ENCODE measurements at regions not wholly inside any gene's neighbourhood (a gene's known extent, or its start where the extent isn't known, plus 50 kb on each side); places are given as distances from the start of the nearest gene placed in this dataset.

DNA sequence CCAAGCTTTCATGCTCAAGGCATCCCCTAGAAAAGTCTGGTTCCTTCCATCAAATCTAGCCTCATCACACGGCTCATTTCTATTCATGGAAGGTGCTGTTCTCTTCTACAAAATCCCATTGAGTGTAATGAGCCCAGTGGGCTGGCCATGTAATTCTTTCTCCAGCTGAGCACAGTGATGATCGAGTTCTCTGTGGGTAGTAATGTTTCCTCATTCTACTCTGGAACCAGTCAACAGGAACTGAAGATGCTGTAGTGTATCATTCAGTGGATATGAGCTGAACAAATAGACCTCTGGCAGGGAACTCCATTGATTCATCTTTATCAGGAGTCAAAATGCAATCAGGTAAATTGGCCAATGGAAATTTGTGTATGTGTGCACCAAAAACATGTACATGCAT is 149.2 kb downstream of the LRRC70 start:
- no peaks in the 10 kb centered on the region for H3K4me1 ChIP-seq
- no peak overlapping the region for H3K27ac ChIP-seq
- no peaks in the 10 kb centered on the region for H3K9me3 ChIP-seq
- intact Hi-C loops (cut with DNase I): no loop called here
- H3K9ac ChIP-seq (ENCODE audit: low read depth in 2 of 2, low read length in 2 of 2): no peak overlapping the region
- DNase-seq: no peak
- no peaks in the 10 kb centered on the region for H3K27me3 ChIP-seq
- no peaks in the 10 kb centered on the region for H3K36me3 ChIP-seq
- H3K4me3 ChIP-seq: no peak overlapping the region
- TF ChIP-seq, protein P1, sequence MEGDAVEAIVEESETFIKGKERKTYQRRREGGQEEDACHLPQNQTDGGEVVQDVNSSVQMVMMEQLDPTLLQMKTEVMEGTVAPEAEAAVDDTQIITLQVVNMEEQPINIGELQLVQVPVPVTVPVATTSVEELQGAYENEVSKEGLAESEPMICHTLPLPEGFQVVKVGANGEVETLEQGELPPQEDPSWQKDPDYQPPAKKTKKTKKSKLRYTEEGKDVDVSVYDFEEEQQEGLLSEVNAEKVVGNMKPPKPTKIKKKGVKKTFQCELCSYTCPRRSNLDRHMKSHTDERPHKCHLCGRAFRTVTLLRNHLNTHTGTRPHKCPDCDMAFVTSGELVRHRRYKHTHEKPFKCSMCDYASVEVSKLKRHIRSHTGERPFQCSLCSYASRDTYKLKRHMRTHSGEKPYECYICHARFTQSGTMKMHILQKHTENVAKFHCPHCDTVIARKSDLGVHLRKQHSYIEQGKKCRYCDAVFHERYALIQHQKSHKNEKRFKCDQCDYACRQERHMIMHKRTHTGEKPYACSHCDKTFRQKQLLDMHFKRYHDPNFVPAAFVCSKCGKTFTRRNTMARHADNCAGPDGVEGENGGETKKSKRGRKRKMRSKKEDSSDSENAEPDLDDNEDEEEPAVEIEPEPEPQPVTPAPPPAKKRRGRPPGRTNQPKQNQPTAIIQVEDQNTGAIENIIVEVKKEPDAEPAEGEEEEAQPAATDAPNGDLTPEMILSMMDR (IDR thresholded peaks at IDR 0.05): no peak

DNA sequence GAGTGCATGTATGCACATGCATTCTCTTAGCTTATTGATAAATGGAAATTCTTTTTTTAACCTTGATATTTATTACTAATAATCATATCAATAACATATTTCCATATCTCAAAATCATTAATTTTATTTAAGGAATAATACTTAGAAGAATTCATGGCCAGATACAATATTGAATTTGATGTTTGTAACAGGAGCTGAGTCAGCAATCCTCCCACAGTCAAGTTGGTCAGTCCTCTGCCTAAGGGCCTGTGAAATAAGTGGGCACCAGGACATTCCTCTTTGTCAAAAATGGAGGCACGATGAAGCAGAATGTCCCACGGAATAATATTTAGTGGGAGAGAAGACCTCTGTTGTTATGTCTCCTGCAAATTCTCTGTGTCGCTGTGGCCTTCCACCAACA is 148.6 kb downstream of the LRRC70 start:
- intact Hi-C loops (cut with DNase I): no loop called here
- Histone ChIP-seq H3K4me3 (no peak overlapping the region), H3K36me3 (no peaks in the 10 kb centered on the region), H3K9me3 (no peaks in the 10 kb centered on the region), H3K9ac (ENCODE audit: low read depth in 2 of 2, low read length in 2 of 2) (no peak overlapping the region), H3K27ac (no peak overlapping the region), H3K4me1 (no peaks in the 10 kb centered on the region), H3K27me3 (no peaks in the 10 kb centered on the region)
- no peak for DNase-seq
- TF ChIP-seq, protein P1 (IDR thresholded peaks at IDR 0.05): no peak

DNA sequence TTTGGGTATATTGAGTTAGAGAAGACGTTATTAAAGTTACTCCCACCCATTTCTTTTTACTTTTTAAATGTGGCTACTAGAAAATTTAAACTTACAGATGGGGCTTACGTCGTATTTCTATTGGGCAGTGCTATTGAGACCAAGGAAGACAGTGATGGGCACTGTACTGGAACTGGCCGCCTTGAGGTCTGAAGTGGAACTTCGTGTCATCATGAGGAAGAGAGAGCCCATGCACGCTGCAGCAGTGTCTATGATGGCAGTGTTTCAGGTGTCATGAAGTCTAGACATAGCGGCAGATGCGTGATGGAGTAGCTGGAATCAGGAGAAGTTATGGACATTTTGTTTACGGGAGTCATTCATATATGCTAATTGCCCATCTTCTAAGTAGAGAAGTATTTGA is 143.7 kb downstream of the LRRC70 start:
- intact Hi-C loops (cut with DNase I): no loop called here
- Histone ChIP-seq H3K9ac (ENCODE audit: low read depth in 2 of 2, low read length in 2 of 2) (no peak overlapping the region), H3K9me3 (no peaks in the 10 kb centered on the region), H3K4me1 (no peaks in the 10 kb centered on the region), H3K36me3 (no peaks in the 10 kb centered on the region), H3K4me3 (no peak overlapping the region), H3K27ac (no peak overlapping the region), H3K27me3 (no peaks in the 10 kb centered on the region)
- TF ChIP-seq, protein P1 (IDR thresholded peaks at IDR 0.05): no peak
- DNase-seq: no peak

DNA sequence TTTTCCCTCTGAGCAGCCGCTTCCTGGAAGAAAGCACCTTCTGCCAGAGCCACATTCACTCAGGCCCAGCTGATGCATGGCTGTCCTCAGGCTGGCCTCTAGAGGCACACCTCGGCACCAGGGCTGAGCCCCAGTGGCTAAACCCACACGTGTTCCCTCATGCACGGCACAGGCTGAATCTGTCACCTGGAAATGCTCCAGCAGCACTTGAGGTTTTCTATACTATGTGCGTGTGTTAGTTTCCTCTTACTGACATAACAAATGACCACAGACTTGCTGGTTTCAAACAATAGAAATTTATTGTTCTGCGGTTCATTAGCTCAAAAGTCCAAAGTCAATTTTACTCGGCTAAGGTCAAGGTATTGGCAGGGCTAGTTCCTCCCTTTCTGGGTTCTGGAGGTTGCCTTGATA is 141.4 kb downstream of the LRRC70 start:
- Histone ChIP-seq H3K36me3 (no peaks in the 10 kb centered on the region), H3K27ac (no peak overlapping the region), H3K4me3 (no peak overlapping the region), H3K4me1 (no peaks in the 10 kb centered on the region), H3K9me3 (no peaks in the 10 kb centered on the region), H3K27me3 (no peaks in the 10 kb centered on the region), H3K9ac (ENCODE audit: low read depth in 2 of 2, low read length in 2 of 2) (no peak overlapping the region)
- TF ChIP-seq, protein P1 (IDR thresholded peaks at IDR 0.05): no peak
- intact Hi-C loops (cut with DNase I): no loop called here
- DNase-seq: no peak

DNA sequence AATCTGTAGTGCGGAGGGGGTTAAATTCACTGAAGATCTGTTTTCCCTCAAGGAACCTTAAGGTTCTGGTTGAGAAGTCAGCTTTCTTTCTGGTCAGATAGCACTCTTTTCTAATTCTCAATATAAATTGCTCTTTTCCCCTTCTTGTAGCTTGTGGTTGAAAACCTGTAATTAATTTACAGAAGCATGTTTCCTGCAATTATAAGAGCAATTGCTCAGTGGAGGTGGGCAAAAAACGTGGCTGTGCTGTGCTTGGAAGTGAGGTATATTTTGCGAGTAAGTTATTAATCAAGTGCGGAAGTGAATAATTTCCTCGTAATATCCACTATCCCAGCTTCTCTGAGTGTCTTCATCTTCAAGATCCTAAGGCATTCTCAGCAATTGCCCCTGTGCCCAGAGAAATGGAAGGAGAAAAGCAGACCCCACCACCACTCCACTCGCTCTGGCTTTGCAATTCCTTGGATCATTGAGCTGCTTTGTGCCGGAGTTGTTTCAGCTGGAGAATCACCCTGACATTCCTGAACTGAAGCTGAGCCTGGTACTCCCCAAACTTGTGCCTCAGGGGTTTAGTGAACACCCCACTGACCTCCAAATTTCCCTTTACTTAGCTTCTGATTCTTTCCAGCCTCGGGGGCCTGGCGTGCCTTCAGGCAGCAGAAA is 140.6 kb downstream of the LRRC70 start:
- H3K4me3 ChIP-seq: no peak overlapping the region
- no peak for DNase-seq
- H3K27me3 ChIP-seq: no peaks in the 10 kb centered on the region
- TF ChIP-seq, protein P1 (IDR thresholded peaks at IDR 0.05): no peak
- H3K4me1 ChIP-seq: no peaks in the 10 kb centered on the region
- H3K27ac ChIP-seq: no peak overlapping the region
- H3K9me3 ChIP-seq: no peaks in the 10 kb centered on the region
- no peak overlapping the region for H3K9ac ChIP-seq (ENCODE audit: low read depth in 2 of 2, low read length in 2 of 2)
- H3K36me3 ChIP-seq: no peaks in the 10 kb centered on the region
- intact Hi-C loops (cut with DNase I): no loop called here

Measured in colonic mucosa (tissue), 4 donors.